ENCODE measurements at regions not wholly inside any gene's neighbourhood (a gene's known extent, or its start where the extent isn't known, plus 50 kb on each side); places are given as distances from the start of the nearest gene placed in this dataset.

GRCh38 chr4:126136922-126137781, 822.4 kb downstream of the FAT4 start:
- no peaks in the 10 kb centered on the region for H3K9me3 ChIP-seq
- H3K36me3 ChIP-seq = no peaks in the 10 kb centered on the region
- 71 to 82% methylated on average over 5 of the region's 5 CpGs for WGBS, 2 donors (ENCODE audit: low coverage in 1 of 2)
- no peak overlapping the region for H3K27ac ChIP-seq
- ATAC-seq = no peak
- H3K27me3 ChIP-seq = no peaks in the 10 kb centered on the region
- TF ChIP-seq POLR2A (IDR thresholded peaks at IDR 0.05) (no peak), CTCF (IDR thresholded peaks at IDR 0.05) (no peak), EP300 (IDR thresholded peaks at IDR 0.05) (no peak), POLR2AphosphoS5 (IDR thresholded peaks at IDR 0.05) (no peak)
- H3K4me3 ChIP-seq = no peak overlapping the region
- no peaks in the 10 kb centered on the region for H3K4me1 ChIP-seq

- Histone ChIP-seq H3K27ac (no peak overlapping the region), H3K4me3 (no peak overlapping the region), H3K4me1 (no peaks in the 10 kb centered on the region), H3K9me3 (no peaks in the 10 kb centered on the region), H3K36me3 (no peaks in the 10 kb centered on the region), H3K27me3 (no peaks in the 10 kb centered on the region)
- ATAC-seq = no peak
- no peak for TF ChIP-seq EP300 (IDR thresholded peaks at IDR 0.05)
- no peak for TF ChIP-seq POLR2A (IDR thresholded peaks at IDR 0.05)
- no peak for TF ChIP-seq POLR2AphosphoS5 (IDR thresholded peaks at IDR 0.05)
- TF ChIP-seq CTCF (IDR thresholded peaks at IDR 0.05) = no peak
Observed at GRCh38 chr4:126137782-126138170, 823.0 kb downstream of the FAT4 start.

GRCh38 chr4:126144543-126145237, 829.9 kb downstream of the FAT4 start:
- Histone ChIP-seq H3K27ac (no peak overlapping the region), H3K4me1 (no peaks in the 10 kb centered on the region), H3K4me3 (no peak overlapping the region), H3K36me3 (no peaks in the 10 kb centered on the region), H3K9me3 (no peaks in the 10 kb centered on the region), H3K27me3 (no peaks in the 10 kb centered on the region)
- ATAC-seq = no peak
- WGBS, 2 donors (ENCODE audit: low coverage in 1 of 2) = no CpG with 5 or more reads among the region's 1 CpG
- TF ChIP-seq EP300 (IDR thresholded peaks at IDR 0.05) (no peak), CTCF (IDR thresholded peaks at IDR 0.05) (no peak), POLR2A (IDR thresholded peaks at IDR 0.05) (no peak), POLR2AphosphoS5 (IDR thresholded peaks at IDR 0.05) (no peak)

- ATAC-seq = no peak
- no peak overlapping the region for H3K4me3 ChIP-seq
- no peak overlapping the region for H3K27ac ChIP-seq
- TF ChIP-seq POLR2A (IDR thresholded peaks at IDR 0.05) (no peak), POLR2AphosphoS5 (IDR thresholded peaks at IDR 0.05) (no peak), CTCF (IDR thresholded peaks at IDR 0.05) (no peak), EP300 (IDR thresholded peaks at IDR 0.05) (no peak)
- no peaks in the 10 kb centered on the region for H3K36me3 ChIP-seq
- no peaks in the 10 kb centered on the region for H3K27me3 ChIP-seq
- no peaks in the 10 kb centered on the region for H3K9me3 ChIP-seq
- 33 to 69% methylated on average over 1 of the region's 1 CpG for WGBS, 2 donors (ENCODE audit: low coverage in 1 of 2)
- H3K4me1 ChIP-seq = no peaks in the 10 kb centered on the region
Observed at GRCh38 chr4:126168484-126168883, 853.7 kb downstream of the FAT4 start.

- H3K27ac ChIP-seq = no peak overlapping the region
- no peak overlapping the region for H3K4me3 ChIP-seq
- no peak for ATAC-seq
- WGBS, 2 donors (ENCODE audit: low coverage in 1 of 2) = 100% methylated on average over 1 of the region's 1 CpG; no CpG with 5 or more reads in 1 of the 2 donors
- H3K4me1 ChIP-seq = no peaks in the 10 kb centered on the region
- no peaks in the 10 kb centered on the region for H3K36me3 ChIP-seq
- H3K9me3 ChIP-seq = no peaks in the 10 kb centered on the region
- no peak for TF ChIP-seq POLR2AphosphoS5 (IDR thresholded peaks at IDR 0.05)
- no peak for TF ChIP-seq EP300 (IDR thresholded peaks at IDR 0.05)
- no peak for TF ChIP-seq CTCF (IDR thresholded peaks at IDR 0.05)
- no peak for TF ChIP-seq POLR2A (IDR thresholded peaks at IDR 0.05)
- no peaks in the 10 kb centered on the region for H3K27me3 ChIP-seq
Observed at GRCh38 chr4:126172126-126172525, 857.4 kb downstream of the FAT4 start.
